Gastrocnemius medialis (tissue), 4 donors: ENCODE measurements at regions not wholly inside any gene's neighbourhood (a gene's known extent, or its start where the extent isn't known, plus 50 kb on each side); places are given as distances from the start of the nearest gene placed in this dataset.

ENCODE experiments used
- CTCF ChIP-seq, 5 experiments: fragments of 450-650 bp in 3 of 5; fragments of 200-600 bp in 2 of 5; sonication (generic) in 2 of 5; IDR thresholded peaks in 4 of 5; conservative IDR thresholded peaks in 1 of 5; 1 replicate in 4 of 5; 2 replicates in 1 of 5; pipeline ENCODE4 v1.5.1; 2016 to 2019; ENCODE audit warnings: antibody characterized with exemption in 5 of 5, mild to moderate bottlenecking in 3 of 5, moderate library complexity in 3 of 5
- POLR2A ChIP-seq, 2 donors: fragments of 450-650 bp; IDR thresholded peaks; one replicate each; pipeline ENCODE4 v1.6.1; 2017; ENCODE audit warnings: antibody characterized with exemption in 2 of 2, mild to moderate bottlenecking in 2 of 2, moderate library complexity in 2 of 2

GRCh38 chr3:182349051-182349450 is 444.3 kb upstream of the ATP11B start:
- TF ChIP-seq CTCF (IDR thresholded peaks at IDR 0.05 in 4 of 5, conservative IDR thresholded peaks at IDR 0.05 in 1 of 5), result no peak
- no peak for TF ChIP-seq POLR2A (IDR thresholded peaks at IDR 0.05)
